HG02588 (cell line): ENCODE measurements at regions not wholly inside any gene's neighbourhood (a gene's known extent, or its start where the extent isn't known, plus 50 kb on each side); places are given as distances from the start of the nearest gene placed in this dataset.

Experiments used
- ATAC-seq: cut with Tn5 transposase; IDR thresholded peaks from one replicate; pipeline ENCODE4 v1.9.1; 2021; ENCODE audit warnings: mild to moderate bottlenecking, moderate library complexity; ENCODE audit not compliant: unreplicated experiment

DNA sequence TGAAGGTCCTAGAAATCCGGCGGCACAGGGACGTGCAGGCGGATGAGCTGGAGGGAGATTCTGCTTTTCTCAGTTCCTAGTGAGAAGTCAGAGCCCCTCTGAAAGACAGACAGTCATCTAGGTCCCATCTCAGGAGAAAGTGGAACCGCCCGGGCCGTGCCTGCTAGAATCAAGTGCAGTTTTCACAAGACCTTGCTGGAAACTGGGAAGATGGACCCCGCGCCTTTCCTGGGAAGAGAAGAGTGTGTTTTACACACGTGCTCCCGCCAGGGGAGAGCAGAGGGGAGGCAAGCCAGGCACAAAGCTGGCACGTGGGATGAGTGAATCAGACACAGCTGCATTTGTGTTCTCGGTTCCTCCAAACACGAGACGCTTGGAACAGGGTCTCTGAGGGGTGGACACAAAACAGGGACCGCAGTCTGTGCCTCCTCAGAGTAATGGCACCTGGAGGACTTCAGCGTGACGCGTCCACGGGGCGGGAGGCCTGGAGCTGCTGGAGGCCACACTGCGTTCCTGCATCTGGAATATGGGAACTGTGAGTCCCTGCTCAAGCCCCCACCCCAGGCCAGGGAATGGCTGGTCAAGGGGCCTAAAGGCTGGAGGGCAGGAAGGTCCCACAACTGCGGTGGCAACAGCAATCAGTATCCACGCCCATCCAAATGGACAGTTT, 218.3 kb downstream of the BRD1 start:
- ATAC-seq = no peak

DNA sequence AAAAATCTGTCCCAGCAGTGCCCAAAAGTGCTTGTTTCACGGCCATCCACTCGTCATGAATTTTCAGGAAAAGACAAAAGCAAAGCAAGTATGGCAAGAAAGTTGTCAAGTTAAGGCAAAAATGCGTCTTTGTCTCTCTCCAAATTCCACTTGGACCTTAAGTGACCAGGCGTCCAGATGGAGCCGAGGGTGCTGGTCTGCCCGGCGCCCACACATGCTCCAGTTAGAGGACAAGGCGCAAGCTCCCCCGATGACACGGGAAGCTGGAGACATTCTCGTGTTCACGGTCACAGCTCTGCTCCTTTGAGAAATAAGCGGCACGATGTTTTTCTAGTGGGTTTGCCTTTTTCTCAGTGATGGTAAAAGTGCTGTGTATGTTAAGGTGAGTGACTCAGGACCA, 219.0 kb downstream of the BRD1 start:
- ATAC-seq = no peak

DNA sequence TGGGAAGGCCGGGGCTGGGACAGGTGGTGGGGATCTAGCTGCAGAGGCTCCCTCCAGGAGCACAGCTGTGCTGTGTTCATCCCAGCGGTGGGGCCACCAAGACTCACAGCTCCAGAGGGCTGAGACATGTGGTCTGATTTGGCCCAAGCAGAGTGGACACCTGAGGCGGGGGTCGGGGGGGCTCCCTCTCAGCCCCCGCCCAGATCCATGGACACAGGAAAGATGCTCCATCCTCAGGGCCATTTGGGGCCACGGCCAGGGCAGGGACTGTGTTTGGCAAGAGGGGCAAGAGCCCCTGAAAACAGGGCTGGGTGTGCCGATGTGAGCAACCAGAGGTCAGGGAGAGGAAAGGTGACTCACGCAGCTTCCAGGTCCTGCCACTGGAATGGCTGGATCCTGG, 219.4 kb downstream of the BRD1 start:
- ATAC-seq = no peak

DNA sequence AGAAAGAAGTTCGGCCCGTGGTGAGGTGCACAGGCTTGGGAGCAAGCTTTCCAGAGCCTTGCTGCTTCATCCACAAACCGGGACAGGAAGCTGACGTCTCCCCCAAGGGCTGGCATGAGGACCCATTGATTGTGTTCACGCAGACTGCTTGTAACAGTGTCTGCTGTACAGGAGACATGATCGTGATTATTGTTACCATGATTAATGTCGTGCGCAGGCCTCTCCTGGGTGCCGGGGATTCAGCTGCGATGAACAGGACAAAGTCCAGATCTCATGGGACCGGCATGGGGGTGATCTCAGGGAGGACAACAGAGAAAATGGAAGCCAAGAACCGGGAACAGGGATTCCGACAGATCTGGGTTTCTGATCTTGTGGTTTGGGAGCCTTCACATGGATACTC, 219.9 kb downstream of the BRD1 start:
- ATAC-seq = no peak

DNA sequence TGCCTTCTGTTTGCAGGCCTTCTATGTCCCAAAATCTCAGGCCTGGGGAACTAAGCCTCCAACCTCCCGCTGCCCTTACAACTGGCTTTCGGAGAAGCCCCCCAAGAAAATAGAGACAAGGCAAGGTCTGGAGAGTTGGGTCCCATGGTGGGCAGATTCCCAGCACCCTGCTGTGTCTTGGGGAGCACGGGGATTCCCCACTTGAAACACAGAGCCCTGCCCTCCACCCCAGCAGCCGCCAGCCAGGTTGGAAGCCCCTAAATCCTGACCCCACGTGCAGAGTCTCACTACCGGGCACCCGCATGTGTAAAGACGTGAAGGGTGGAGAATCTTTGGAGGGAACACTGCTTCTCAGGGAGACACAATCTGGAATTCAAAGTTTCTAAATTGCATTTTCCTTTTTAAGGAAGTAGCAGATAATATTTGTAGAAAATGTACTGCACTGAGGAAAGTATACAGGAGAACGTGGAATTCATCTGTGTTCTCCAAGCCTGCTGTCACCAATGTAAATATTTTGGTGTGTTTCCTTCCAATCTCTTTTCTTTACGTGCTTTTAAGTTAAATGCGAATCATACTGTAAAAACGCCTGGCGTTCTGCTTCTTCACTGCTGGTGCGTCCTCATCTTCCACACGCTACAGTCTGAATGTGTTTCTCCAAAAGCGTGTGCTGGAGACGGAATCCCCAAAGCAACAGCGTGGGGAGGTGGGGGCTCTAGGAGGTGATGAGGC, 220.9 kb downstream of the BRD1 start:
- no peak for ATAC-seq

DNA sequence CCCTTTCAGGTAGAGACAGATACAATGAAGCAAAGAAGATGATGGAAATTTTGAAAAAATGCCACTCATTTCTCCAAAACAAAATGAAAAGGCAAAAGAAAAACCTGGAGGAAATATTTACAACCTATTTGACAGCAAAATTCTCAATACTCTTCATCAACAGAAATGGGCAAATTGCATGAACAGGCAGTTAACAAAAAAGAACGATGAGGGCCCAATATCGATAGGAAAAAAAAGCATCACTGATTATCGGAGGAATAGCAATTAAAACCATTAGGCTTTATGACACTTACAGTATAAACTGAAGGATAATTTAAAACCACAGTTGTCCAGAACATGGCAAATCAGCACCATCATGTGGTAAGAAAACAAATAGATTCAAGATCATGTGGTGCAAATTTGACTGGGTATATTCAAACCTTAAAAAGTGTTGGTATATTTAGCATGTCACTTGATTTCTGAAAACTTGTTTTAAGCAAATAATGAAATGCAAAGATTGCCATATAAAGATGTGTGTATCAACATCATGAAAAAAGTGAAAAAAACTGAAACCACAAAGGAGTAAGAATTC, 222.9 kb downstream of the BRD1 start:
- no peak for ATAC-seq

DNA sequence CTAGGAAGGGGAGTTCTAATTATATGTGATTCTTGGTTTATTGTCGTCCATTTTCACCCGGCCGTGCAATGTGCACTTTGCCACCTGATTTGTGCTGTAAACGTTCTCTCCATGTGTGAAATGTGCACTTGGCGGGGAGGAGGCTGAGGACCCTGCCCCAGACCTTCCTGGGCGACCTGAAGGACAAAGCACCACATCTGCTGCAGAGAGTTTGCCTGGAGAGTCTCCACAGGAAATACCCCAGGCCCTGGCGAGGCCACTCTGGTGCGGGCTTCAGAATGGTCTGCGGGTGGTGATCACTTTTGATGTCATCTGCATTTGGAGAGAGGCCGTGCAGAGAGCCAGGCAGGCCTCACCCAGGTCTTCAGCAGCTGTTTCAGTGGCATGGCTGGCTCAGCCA, 224.7 kb downstream of the BRD1 start:
- ATAC-seq = no peak

DNA sequence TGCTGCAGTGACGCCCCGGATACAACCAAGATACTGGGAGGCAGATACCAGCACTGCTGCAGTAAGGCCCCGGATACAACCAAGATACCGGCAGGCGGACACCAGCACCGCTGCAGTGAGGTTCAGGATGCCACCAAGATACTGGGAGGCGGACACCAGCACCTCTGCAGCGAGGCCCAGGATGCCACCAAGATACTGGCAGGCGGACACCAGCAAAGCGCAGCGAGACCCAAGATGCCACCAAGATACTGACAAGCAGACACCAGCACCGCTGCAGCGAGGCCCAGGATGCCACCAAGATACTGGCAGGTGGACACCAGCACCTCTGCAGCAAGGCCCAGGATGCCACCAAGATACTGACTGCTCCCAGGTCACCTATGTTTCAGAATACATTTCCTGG, 225.2 kb downstream of the BRD1 start:
- ATAC-seq = no peak

DNA sequence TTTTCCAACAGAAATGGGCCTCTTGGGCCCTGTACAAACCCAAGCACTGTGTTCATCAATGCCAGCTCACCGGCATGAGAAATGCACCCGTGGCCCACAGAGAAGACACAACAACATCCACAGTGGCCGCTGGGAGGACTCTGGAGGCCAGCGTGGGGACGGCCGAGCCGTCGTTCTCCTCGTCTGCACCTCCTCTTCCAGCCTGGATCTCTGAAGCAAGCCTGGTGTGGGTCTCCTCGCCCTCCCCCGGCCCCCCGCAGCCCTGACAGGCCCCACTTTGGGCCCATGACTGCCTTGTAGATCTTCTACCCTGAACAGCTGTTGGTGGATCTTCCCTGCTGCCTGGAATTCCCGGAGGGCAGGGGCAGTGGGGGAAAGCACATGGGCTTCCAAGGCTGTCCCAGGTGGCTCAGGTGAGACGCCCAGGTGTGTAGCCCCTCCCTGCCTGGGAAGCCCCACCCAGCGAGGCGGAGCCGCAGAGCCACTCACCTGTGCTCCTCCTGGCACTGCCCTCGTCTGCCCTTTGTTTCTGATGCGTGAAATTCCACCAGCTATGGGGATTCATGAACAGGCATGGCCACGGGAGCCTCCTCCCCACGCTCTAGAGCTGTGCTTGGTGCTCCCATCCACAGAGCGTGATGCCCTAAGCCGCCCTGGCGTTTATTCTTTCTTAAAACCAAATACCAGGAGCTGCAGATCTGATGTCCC, 225.9 kb downstream of the BRD1 start:
- no peak for ATAC-seq

DNA sequence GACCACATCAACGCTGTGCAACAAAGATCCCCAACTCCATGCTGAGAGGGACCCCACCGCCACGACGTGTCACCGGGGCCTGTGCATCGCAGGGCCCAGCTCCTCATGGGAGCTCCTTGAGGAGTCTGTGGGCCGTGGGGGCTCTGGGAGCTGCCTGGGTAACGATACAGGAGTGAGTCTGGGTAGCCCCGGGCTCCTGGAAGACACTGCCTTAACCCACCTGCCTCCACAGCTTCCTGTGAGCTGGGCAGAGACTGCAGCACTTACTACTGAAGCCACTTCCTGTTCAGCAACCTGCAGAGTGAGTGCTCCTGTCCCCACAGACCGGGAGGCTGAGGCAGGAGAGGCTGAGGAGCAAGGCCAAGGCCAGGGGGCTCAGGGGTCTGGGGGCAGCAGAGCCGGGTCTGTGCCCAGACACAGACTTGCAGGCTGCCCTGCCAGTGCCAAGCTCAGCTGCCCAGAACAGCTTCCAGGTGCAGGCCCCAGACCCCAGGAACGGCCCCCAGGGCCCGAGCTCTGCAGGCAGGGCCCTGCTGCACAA, 226.7 kb downstream of the BRD1 start:
- no peak for ATAC-seq

DNA sequence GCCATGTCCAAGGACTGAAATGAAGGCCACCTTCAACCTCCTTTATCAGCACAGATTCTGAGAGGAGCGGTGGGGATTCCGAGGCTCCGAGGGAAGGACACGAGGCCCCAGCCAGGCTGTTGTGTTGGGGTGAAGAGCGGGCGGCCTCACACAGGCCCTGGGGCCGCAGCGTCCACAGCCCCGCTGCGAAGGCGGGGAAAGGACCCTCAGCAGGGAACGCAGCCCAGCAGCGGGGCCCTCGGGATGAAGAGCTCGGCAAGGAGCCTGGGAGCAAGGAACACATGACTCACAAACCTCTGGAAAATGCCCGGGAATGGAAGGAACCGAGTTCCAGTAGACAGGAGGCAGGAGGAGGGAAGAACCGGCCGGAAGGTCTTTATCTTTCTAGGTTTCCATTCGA, 227.2 kb downstream of the BRD1 start:
- ATAC-seq = no peak

DNA sequence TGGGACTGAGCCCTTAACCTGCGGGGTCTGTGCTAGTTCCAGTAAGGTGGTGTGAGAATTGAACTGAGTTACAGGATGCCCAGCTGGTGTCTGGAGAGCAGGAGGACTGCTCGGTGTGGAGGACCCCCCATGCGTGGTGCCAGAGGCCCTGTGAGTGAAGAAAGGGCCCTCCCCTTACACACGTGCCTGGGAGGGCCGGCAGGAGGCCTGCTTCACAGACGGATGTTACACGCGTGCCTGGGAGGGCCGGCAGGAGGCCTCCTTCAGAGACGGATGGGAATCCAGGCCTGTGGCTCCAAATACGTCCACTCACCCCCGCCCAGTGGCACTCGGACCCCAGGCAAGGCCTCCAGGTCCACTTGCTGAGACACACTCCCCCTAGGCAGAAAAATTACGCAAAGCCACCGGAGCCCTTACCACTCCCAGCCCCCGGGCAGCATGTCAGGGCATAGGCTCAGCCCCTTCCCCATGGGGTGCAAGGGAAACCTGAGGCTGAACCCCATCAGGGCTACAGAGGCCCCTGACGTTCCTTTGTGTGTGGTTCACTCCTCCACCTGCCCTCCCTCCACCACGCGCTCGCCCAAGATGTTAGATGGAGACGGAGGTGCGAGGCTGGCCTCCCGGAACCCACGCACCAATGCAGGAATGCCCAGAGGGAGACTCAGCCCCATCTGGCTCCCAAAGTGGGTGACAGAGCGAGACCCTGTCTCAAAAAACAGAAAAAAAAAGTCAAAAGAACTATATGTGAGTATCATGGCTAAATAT, 227.8 kb downstream of the BRD1 start:
- ATAC-seq = no peak

DNA sequence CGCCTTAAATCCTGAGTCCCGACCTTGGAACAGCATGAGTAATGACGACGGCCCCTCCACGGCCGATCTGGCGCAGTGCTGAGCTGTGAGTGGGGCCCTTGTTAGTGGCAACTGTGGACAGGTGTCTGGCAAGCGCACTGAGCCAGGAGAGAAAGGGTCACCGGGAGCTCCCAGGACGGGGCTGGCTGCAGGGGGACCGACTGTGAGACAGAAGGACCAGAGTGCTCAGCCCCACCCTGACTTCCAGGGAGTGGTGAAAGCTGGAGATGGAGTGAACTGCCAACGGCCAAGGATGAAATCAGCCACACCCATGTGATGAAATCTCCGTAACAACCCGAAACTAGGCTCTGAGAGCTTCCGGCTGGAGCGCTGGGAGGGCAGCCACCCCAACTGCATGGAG, 228.6 kb downstream of the BRD1 start:
- ATAC-seq = no peak

DNA sequence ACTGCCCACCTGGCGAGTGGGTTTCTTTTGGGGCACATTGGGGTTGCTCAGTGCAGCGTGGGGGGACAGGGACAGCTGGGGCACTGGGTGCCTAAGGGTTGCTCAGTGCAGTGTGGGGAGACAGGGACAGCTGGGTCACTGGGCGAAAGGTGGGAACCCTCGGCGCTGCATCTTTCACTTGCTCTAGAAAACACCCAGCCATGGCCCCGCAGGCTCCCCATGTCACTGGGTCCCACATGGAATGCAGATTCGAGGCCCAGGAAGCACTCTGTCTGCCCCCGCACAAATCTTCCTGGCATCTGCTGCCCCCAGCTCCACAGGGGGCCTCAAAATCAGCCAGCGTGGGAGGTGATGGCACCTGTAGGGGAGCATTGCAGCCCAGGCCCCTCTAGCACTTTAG, 229.3 kb downstream of the BRD1 start:
- no peak for ATAC-seq

DNA sequence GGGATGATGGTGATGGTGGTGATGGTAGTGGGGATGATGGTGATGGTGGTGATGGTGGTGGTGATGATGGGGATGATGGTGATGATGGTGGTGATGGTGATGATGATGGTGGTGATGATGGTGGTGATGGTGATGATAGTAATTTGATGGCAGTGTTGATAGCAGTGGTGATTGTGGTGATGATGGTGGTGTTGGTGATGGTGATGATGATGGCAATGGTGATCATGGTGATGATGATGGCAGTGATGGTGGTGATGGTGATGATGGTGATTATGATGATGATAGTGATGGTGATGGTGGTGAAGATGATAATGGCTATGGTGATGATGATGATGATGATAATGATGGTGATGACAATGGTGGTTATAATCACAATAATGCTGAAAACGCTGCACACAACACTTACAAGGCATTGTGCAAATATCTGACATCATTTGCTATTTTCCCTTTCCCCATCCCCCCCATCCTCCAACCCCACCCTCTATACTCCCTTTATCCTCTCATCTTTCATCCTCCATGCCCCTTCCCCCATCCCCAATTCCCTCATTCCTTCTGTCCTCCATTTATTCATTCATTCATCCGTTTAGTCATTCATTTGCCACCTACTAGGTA, 230.1 kb downstream of the BRD1 start:
- ATAC-seq = no peak

DNA sequence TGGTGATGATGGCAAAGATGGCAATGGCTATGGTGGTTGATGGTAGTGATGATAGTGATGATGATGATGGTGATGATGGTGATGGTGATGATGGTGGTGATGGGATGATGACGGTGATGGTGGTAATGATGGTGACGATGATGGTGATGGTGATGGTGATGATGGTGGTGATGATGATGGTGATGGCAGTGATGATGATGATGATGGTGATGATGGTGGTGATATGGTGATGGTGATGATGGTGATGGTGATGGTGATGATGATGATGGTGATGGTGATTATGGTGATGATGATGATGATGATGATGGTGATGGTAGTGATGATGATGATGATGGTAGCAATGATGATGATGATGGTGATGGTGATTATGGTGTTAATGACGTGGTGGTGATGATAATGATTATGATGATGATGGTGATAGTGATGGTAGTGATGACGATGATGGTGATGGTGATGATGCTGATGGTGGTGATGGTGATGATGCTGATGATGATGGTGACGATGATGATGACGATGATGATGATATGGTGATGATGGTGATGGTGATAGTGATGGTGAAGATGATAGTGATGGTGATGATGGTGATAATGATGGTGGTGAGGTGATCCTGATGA, 232.1 kb downstream of the BRD1 start:
- ATAC-seq = no peak

DNA sequence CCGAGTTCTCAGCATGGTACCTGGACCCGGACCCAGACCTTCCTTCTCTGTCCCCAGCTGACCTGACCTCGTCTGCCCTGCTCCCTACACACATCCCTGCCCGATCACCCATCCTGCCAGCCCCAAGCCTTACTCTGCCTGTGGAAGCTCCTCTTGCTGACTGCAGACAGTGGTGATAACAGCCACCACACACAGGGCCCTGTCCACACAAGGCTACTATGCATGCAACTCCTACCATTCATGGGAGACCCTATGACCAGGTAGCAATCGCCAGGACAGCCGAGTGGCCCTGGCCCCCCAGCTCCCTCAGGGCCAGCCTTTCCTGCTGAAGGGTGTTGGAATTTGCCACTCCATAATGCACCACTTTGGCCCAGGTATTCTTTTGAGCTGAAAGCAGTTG, 233.6 kb downstream of the BRD1 start:
- ATAC-seq = no peak

DNA sequence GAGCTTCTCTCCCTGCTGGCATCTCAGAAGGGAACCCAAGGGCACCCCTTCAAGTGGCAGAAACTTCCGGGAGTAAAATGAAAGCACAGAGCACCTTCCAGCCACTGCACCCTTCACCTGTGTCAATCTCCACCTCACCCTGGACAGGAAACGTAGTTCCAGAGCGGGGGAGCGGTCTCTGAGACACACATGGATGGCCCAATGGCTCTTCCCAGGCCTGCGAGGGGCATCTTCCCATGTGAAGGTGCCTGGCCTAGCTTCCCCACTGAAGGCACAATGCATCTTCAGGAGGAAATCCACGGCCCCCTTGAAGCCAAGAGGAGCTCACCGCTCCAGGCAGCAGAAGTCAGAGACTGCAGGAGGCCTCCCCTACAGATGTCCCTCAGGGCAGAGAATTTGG, 234.2 kb downstream of the BRD1 start:
- no peak for ATAC-seq

DNA sequence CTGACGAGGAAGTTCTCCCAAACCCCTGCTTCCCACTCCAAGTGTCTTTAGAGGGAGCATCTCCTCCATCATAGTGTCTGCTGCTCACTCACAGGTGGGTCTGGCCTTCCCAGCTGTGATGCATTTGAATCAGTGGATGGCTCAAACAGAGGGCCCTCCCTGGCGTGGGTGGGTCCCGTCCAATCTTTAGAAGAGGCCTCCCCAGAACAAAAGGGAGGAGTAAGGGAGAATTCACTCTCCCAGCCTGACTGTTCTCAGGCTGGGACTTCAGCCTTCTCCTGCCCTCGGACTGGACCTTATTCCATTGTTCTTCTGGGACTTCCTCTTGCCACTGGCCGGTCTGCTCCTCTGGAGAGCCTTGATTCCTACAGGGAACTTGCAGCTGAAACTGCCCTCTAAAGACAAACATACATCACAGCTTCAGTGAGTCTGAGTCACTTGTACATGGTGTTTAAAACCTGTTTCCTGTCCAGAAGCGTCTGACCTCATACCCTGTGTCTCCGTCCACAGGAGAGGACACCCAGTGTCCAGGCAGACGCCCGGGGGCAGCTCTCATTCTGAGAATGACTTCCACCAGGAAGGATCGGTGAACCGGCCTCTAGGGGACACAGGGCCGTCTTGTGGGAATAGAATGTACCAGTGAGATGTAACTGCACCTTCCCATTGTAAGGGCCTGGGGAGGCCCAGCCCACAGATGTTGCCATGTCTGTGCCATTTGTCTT, 234.7 kb downstream of the BRD1 start:
- ATAC-seq = no peak
